ENCODE measurements at regions not wholly inside any gene's neighbourhood (a gene's known extent, or its start where the extent isn't known, plus 50 kb on each side); places are given as distances from the start of the nearest gene placed in this dataset.

DNA sequence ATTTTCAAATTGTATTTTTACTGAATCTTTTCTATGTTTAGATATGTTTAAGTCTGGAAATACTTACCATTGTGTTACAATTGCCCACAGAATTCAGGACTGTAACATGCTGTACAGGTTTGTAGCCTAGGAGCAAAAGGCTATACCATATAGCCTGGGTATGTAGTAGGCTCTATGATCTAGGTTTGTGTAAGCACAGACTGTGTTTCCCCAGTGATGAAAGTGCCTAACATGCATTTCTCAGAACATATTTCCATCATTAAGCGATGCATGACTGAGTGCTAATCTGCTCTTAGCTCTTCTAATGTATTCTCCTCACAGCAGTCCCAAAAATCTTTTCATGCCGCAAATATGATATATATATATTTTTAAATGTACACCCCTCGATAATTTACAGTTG is 166.7 kb upstream of the PPP2R2B start:
- TF ChIP-seq CTCF (IDR thresholded peaks at IDR 0.05) = no peak
- no peak for TF ChIP-seq POLR2A (IDR thresholded peaks at IDR 0.05)
